Neuronal stem cell (in vitro differentiated cells): ENCODE measurements at regions not wholly inside any gene's neighbourhood (a gene's known extent, or its start where the extent isn't known, plus 50 kb on each side); places are given as distances from the start of the nearest gene placed in this dataset.

Experiments
- DNase-seq: peaks from one replicate; pipeline ENCODE4 v3.0.0-alpha.2; 2013; ENCODE audit warnings: low spot score
- H2AFZ ChIP-seq: one replicate; pipeline ENCODE4 v1.6.1; 2013; ENCODE audit warnings: mild to moderate bottlenecking, low read length, inconsistent platforms
- H2AK5ac ChIP-seq: 2 replicates; pipeline ENCODE4 v1.6.1; 2013; ENCODE audit warnings: low read depth, mild to moderate bottlenecking, inconsistent platforms, low read length, moderate library complexity, mixed read lengths
- H2BK120ac ChIP-seq: 2 replicates; pipeline ENCODE4 v1.6.1; 2013; ENCODE audit warnings: low read depth, mild to moderate bottlenecking, inconsistent platforms, low read length, moderate library complexity, mixed read lengths
- H2BK12ac ChIP-seq: one replicate; pipeline ENCODE4 v1.6.1; 2013; ENCODE audit warnings: low read length, inconsistent platforms
- H2BK15ac ChIP-seq: 2 replicates; pipeline ENCODE4 v1.6.1; 2013; ENCODE audit warnings: mild to moderate bottlenecking, low read length, inconsistent platforms, mixed read lengths
- H2BK5ac ChIP-seq: one replicate; pipeline ENCODE4 v1.6.1; 2013; ENCODE audit warnings: inconsistent platforms, mild to moderate bottlenecking, low read length, moderate library complexity
- H3K14ac ChIP-seq: one replicate; pipeline ENCODE4 v1.6.1; 2013; ENCODE audit warnings: low read length, inconsistent platforms
- H3K18ac ChIP-seq: 2 replicates; pipeline ENCODE4 v1.6.1; 2013; ENCODE audit warnings: low read length, inconsistent platforms
- H3K23ac ChIP-seq: 2 replicates; pipeline ENCODE4 v1.6.1; 2013; ENCODE audit warnings: low read depth, mild to moderate bottlenecking, mixed read lengths, low read length, inconsistent platforms; ENCODE audit not compliant: poor library complexity
- H3K27ac ChIP-seq: replicated peaks from 3 replicates; pipeline ENCODE4 v1.5.1; 2013; ENCODE audit warnings: low read length, inconsistent platforms
- H3K27me3 ChIP-seq, 3 experiments: 2 replicates each; pipeline ENCODE4 v1.6.1; 2013; ENCODE audit warnings: low read length in 3 of 3, mild to moderate bottlenecking in 2 of 3, inconsistent platforms in 1 of 3, low read depth in 1 of 3, mixed read lengths in 1 of 3, moderate library complexity in 1 of 3; ENCODE audit not compliant: control insufficient read depth in 3 of 3, insufficient read depth in 3 of 3
- H3K36me3 ChIP-seq, 2 donors: replicated peaks in 1 of 2; 2 replicates each; pipeline ENCODE4 v1.6.1; 2013; ENCODE audit warnings: low read length in 2 of 2; ENCODE audit not compliant: control insufficient read depth in 2 of 2, insufficient read depth in 2 of 2
- H3K4ac ChIP-seq: 2 replicates; pipeline ENCODE4 v1.6.1; 2013; ENCODE audit warnings: inconsistent platforms, mild to moderate bottlenecking, low read length, moderate library complexity
- H3K4me1 ChIP-seq, 2 donors: 1 replicate in 1 of 2; 2 replicates in 1 of 2; pipeline ENCODE4 v1.6.1; 2013; ENCODE audit warnings: low read length in 2 of 2, low read depth in 1 of 2; ENCODE audit not compliant: control insufficient read depth in 2 of 2, insufficient read depth in 1 of 2
- H3K4me2 ChIP-seq: one replicate; pipeline ENCODE4 v1.6.1; 2013; ENCODE audit warnings: mild to moderate bottlenecking, low read length, inconsistent platforms; ENCODE audit not compliant: insufficient read depth, poor library complexity, severe bottlenecking
- H3K4me3 ChIP-seq, 2 donors: 2 replicates each; pipeline ENCODE4 v1.5.1; 2013; ENCODE audit warnings: low read length in 2 of 2, mild to moderate bottlenecking in 2 of 2, inconsistent platforms in 1 of 2, moderate library complexity in 1 of 2
- H3K79me1 ChIP-seq: one replicate; pipeline ENCODE4 v1.6.1; 2013; ENCODE audit warnings: low read depth, mild to moderate bottlenecking, inconsistent platforms, low read length, moderate library complexity
- H3K9ac ChIP-seq: one replicate; pipeline ENCODE4 v1.6.1; 2013; ENCODE audit warnings: mild to moderate bottlenecking, low read depth, low read length, inconsistent platforms; ENCODE audit not compliant: poor library complexity
- H3K9me3 ChIP-seq, 2 donors: replicated peaks in 1 of 2; 2 replicates each; pipeline versions ENCODE3 to v1.6.1; 2013; ENCODE audit warnings: low read length in 2 of 2, mild to moderate bottlenecking in 2 of 2, inconsistent platforms in 1 of 2, low read depth in 1 of 2, mixed read lengths in 1 of 2, moderate library complexity in 1 of 2; ENCODE audit not compliant: control insufficient read depth in 2 of 2, insufficient read depth in 1 of 2
- H4K8ac ChIP-seq: one replicate; pipeline ENCODE4 v1.6.1; 2013; ENCODE audit warnings: low read depth, mild to moderate bottlenecking, inconsistent platforms, low read length, moderate library complexity
- H4K91ac ChIP-seq: one replicate; pipeline ENCODE4 v1.6.1; 2013; ENCODE audit warnings: low read length, low read depth, mild to moderate bottlenecking, inconsistent platforms; ENCODE audit not compliant: poor library complexity
- WGBS, 2 donors: extraction: QIAGEN DNeasy Blood & Tissue Kit; methylation state at CpG; one replicate each; pipeline ENCODE4 v1.1.7; 2013; ENCODE audit warnings: missing lambda C conversion rate in 2 of 2, mixed read lengths in 1 of 2; ENCODE audit not compliant: insufficient read length in 2 of 2, insufficient replicate concordance in 1 of 2; ENCODE audit errors: extremely low coverage in 2 of 2; 5-methylcytosine and 5-hydroxymethylcytosine counted together

GRCh38 chr12:34361721-34362316 is 339.5 kb downstream of the ALG10 start:
- no CpG with 5 or more reads among the region's 30 CpGs for WGBS, 2 donors
- Histone ChIP-seq H3K14ac (no peak overlapping the region), H3K4me1 (no peaks in the 10 kb centered on the region), H2BK15ac (no peak overlapping the region), H2AK5ac (no peak overlapping the region), H4K91ac (no peak overlapping the region), H3K4ac (no peak overlapping the region), H3K18ac (no peak overlapping the region), H3K27ac (no peak overlapping the region), H3K9me3 (peaks cover 0 to 79% of the 10 kb centered on the region in 2 donors), H4K8ac (no peak overlapping the region), H3K4me3 (no peak overlapping the region), H3K36me3 (no peaks in the 10 kb centered on the region), H2BK120ac (no peak overlapping the region), H3K4me2 (no peak overlapping the region), H3K27me3 (no peaks in the 10 kb centered on the region), H3K23ac (peak overlapping the region; percentile 3), H2BK5ac (no peak overlapping the region), H3K9ac (no peak overlapping the region), H3K79me1 (no peaks in the 10 kb centered on the region), H2BK12ac (no peak overlapping the region), H2AFZ (no peak overlapping the region)
- DNase-seq: no peak

GRCh38 chr12:34363050-34363673 is 340.9 kb downstream of the ALG10 start:
- no CpG with 5 or more reads among the region's 39 CpGs for WGBS, 2 donors
- peaks cover 0 to 83% of the 10 kb centered on the region in 2 donors for H3K9me3 ChIP-seq

DNA sequence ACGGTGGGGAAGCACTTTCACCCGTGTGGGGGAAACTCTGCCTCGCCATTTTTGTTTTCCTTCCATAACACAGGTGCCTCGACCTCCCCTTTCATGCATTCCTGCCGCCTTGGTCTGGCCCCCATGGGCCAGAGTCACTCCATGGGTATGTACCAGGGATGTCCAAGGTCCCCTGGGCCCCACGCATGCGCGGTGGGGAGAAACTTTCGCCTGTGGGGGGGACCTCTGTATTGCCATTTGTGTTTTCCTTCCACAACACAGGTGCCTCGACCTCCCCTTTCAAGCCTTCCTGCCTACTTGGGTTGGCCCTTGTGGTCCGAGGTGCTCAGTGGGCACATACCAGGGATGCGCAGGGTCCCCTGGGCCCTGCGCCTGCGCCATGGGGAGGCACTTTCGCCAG is 345.8 kb downstream of the ALG10 start:
- no peak overlapping the region for H3K4me3 ChIP-seq
- no peak overlapping the region for H3K23ac ChIP-seq
- H2AFZ ChIP-seq: no peak overlapping the region
- no peak overlapping the region for H3K18ac ChIP-seq
- H3K27me3 ChIP-seq: no peaks in the 10 kb centered on the region
- H4K8ac ChIP-seq: no peak overlapping the region
- H2BK15ac ChIP-seq: no peak overlapping the region
- no peaks in the 10 kb centered on the region for H3K36me3 ChIP-seq
- H3K79me1 ChIP-seq: no peaks in the 10 kb centered on the region
- no peak overlapping the region for H2BK12ac ChIP-seq
- H2BK5ac ChIP-seq: no peak overlapping the region
- no CpG with 5 or more reads among the region's 15 CpGs for WGBS, 2 donors
- no peak overlapping the region for H3K4ac ChIP-seq
- H3K14ac ChIP-seq: no peak overlapping the region
- H3K9me3 ChIP-seq: peaks cover 0 to 89% of the 10 kb centered on the region in 2 donors
- no peak overlapping the region for H2AK5ac ChIP-seq
- no peak overlapping the region for H2BK120ac ChIP-seq
- no peak overlapping the region for H3K4me2 ChIP-seq
- no peaks in the 10 kb centered on the region for H3K4me1 ChIP-seq
- H3K27ac ChIP-seq: no peak overlapping the region
- no peak for DNase-seq
- H4K91ac ChIP-seq: no peak overlapping the region
- H3K9ac ChIP-seq: no peak overlapping the region

More at GRCh38 chr12:34363050-34363673, 340.9 kb downstream of the ALG10 start:
- no peak for DNase-seq
- no peak overlapping the region for H3K27ac ChIP-seq
- H3K23ac ChIP-seq: peak overlapping the region; percentile 55
- H3K18ac ChIP-seq: no peak overlapping the region
- no peak overlapping the region for H2AK5ac ChIP-seq
- no peak overlapping the region for H2BK12ac ChIP-seq
- H2BK15ac ChIP-seq: no peak overlapping the region
- no peaks in the 10 kb centered on the region for H3K79me1 ChIP-seq
- no peak overlapping the region for H2BK120ac ChIP-seq
- H3K27me3 ChIP-seq: no peaks in the 10 kb centered on the region
- no peak overlapping the region for H3K9ac ChIP-seq
- no peak overlapping the region for H3K4me2 ChIP-seq
- no peak overlapping the region for H3K14ac ChIP-seq
- H3K4ac ChIP-seq: no peak overlapping the region
- H4K91ac ChIP-seq: no peak overlapping the region
- no peak overlapping the region for H2AFZ ChIP-seq
- H2BK5ac ChIP-seq: no peak overlapping the region
- no peak overlapping the region for H4K8ac ChIP-seq
- H3K4me1 ChIP-seq: no peaks in the 10 kb centered on the region
- H3K36me3 ChIP-seq: no peaks in the 10 kb centered on the region
- no peak overlapping the region for H3K4me3 ChIP-seq

GRCh38 chr12:34371050-34371449 is 348.8 kb downstream of the ALG10 start:
- Histone ChIP-seq H3K4me1 (no peaks in the 10 kb centered on the region), H3K27ac (no peak overlapping the region), H2BK12ac (no peak overlapping the region), H3K79me1 (no peaks in the 10 kb centered on the region), H2BK15ac (no peak overlapping the region), H4K91ac (no peak overlapping the region), H3K4me3 (peak overlapping the region in 1 of 2 donors; percentile 68), H2AK5ac (no peak overlapping the region), H3K27me3 (no peaks in the 10 kb centered on the region), H2BK5ac (no peak overlapping the region), H3K4me2 (no peak overlapping the region), H3K18ac (no peak overlapping the region), H3K9ac (no peak overlapping the region), H3K4ac (no peak overlapping the region), H2AFZ (no peak overlapping the region), H3K14ac (no peak overlapping the region), H4K8ac (no peak overlapping the region), H3K23ac (no peak overlapping the region), H3K9me3 (peaks cover 0 to 87% of the 10 kb centered on the region in 2 donors), H3K36me3 (no peaks in the 10 kb centered on the region), H2BK120ac (no peak overlapping the region)
- no peak for DNase-seq
- no CpG with 5 or more reads among the region's 17 CpGs for WGBS, 2 donors
